ENCODE measurements at regions not wholly inside any gene's neighbourhood (a gene's known extent, or its start where the extent isn't known, plus 50 kb on each side); places are given as distances from the start of the nearest gene placed in this dataset.
"Not testable (repeated sequence)": the region's sequence is repeated elsewhere in the genome, so short reads cannot be mapped to it uniquely, and the experiment has no call there.

DNA sequence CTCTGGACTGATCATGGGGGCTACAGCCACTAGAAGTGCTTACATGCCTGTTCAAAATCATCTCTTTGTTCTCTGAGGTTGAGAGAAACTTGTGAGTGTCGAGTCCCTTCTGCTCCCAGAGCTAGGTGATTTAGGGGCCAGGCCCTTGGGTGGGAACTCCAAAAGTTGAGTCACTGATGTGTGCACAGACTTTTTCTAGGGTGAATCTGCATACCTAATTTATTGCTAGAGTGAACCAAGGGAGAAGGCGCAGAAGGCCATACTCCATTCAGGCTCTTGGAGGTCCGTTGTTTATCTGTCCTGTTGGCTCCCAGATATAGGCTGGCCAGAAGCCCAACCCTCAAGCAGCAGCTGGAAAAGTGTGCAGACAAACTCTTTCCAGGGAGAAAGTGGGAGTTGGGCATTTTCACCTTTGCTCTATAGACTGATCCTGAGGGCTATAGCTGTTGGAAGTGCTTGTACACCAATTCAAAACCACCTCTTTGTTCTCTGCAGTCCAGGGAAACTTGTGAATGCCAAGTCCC, 80.8 kb upstream of the ARX start:
- Histone ChIP-seq H2AFZ (ENCODE audit: low read length) (no peak overlapping the region), H3K9ac (ENCODE audit: low read depth, low read length, poor library complexity) (no peak overlapping the region), H2BK5ac (ENCODE audit: low read length) (no peak overlapping the region), H3K36me3 (replicated peaks in 1 of 2; ENCODE audit: control insufficient read depth in 2 of 2, insufficient read depth in 2 of 2, low read length in 2 of 2) (no peaks in the 10 kb centered on the region), H2BK15ac (ENCODE audit: low read length) (no peak overlapping the region), H3K4me2 (ENCODE audit: insufficient read depth, low read length, poor library complexity, severe bottlenecking) (no peak overlapping the region), H4K8ac (ENCODE audit: low read depth, low read length) (no peak overlapping the region), H2BK12ac (ENCODE audit: low read length) (no peak overlapping the region), H3K23ac (ENCODE audit: low read depth, low read length, poor library complexity) (no peak overlapping the region), H3K27ac (replicated peaks; ENCODE audit: low read length) (no peak overlapping the region), H4K91ac (ENCODE audit: low read depth, low read length, poor library complexity) (no peak overlapping the region), H2AK5ac (ENCODE audit: low read depth, low read length) (no peak overlapping the region), H3K18ac (ENCODE audit: low read length) (no peak overlapping the region), H3K4ac (ENCODE audit: low read length) (no peak overlapping the region), H2BK120ac (ENCODE audit: low read depth, low read length) (no peak overlapping the region), H3K79me1 (ENCODE audit: low read depth, low read length) (no peaks in the 10 kb centered on the region), H3K14ac (ENCODE audit: low read length) (no peak overlapping the region), H3K9me3 (replicated peaks in 1 of 2; ENCODE audit: control insufficient read depth in 2 of 2, insufficient read depth in 1 of 2, low read depth in 1 of 2, low read length in 2 of 2) (no peaks in the 10 kb centered on the region), H3K4me1 (ENCODE audit: control insufficient read depth in 2 of 2, insufficient read depth in 1 of 2, low read depth in 1 of 2, low read length in 2 of 2) (peaks cover 0 to 8% of the 10 kb centered on the region in 2 donors), H3K27me3 (ENCODE audit: control insufficient read depth in 3 of 3, insufficient read depth in 3 of 3, low read depth in 1 of 3, low read length in 3 of 3) (no peaks in the 10 kb centered on the region), H3K4me3 (ENCODE audit: low read length in 2 of 2) (no peak overlapping the region)
- no CpG with 5 or more reads among the region's 3 CpGs for WGBS, 2 donors (ENCODE audit: extremely low coverage in 2 of 2, insufficient read length in 2 of 2, insufficient replicate concordance in 1 of 2)
- no peak for DNase-seq (ENCODE audit: low spot score)

- H3K14ac ChIP-seq (ENCODE audit: low read length); H3K36me3 ChIP-seq (replicated peaks in 1 of 2; ENCODE audit: control insufficient read depth in 2 of 2, insufficient read depth in 2 of 2, low read length in 2 of 2); H3K79me1 ChIP-seq (ENCODE audit: low read depth, low read length); H3K9ac ChIP-seq (ENCODE audit: low read depth, low read length, poor library complexity); H3K27me3 ChIP-seq (ENCODE audit: control insufficient read depth in 3 of 3, insufficient read depth in 3 of 3, low read depth in 1 of 3, low read length in 3 of 3); H2BK12ac ChIP-seq (ENCODE audit: low read length); H3K18ac ChIP-seq (ENCODE audit: low read length); DNase-seq (ENCODE audit: low spot score); H3K4me2 ChIP-seq (ENCODE audit: insufficient read depth, low read length, poor library complexity, severe bottlenecking); H3K27ac ChIP-seq (replicated peaks; ENCODE audit: low read length); H3K4ac ChIP-seq (ENCODE audit: low read length); H4K8ac ChIP-seq (ENCODE audit: low read depth, low read length); H2BK5ac ChIP-seq (ENCODE audit: low read length); H2AK5ac ChIP-seq (ENCODE audit: low read depth, low read length); H4K91ac ChIP-seq (ENCODE audit: low read depth, low read length, poor library complexity); H3K4me3 ChIP-seq (ENCODE audit: low read length in 2 of 2); H2BK120ac ChIP-seq (ENCODE audit: low read depth, low read length); H3K23ac ChIP-seq (ENCODE audit: low read depth, low read length, poor library complexity); H3K9me3 ChIP-seq (replicated peaks in 1 of 2; ENCODE audit: control insufficient read depth in 2 of 2, insufficient read depth in 1 of 2, low read depth in 1 of 2, low read length in 2 of 2); H2BK15ac ChIP-seq (ENCODE audit: low read length); H3K4me1 ChIP-seq (ENCODE audit: control insufficient read depth in 2 of 2, insufficient read depth in 1 of 2, low read depth in 1 of 2, low read length in 2 of 2); H2AFZ ChIP-seq (ENCODE audit: low read length): not testable (repeated sequence)
- no CpG with 5 or more reads among the region's 1 CpG for WGBS, 2 donors (ENCODE audit: extremely low coverage in 2 of 2, insufficient read length in 2 of 2, insufficient replicate concordance in 1 of 2)
Observed at GRCh38 chrX:25091152-25091551, 75.4 kb upstream of the ARX start.

- Histone ChIP-seq H3K4me2 (ENCODE audit: insufficient read depth, low read length, poor library complexity, severe bottlenecking) (no peak overlapping the region), H3K9ac (ENCODE audit: low read depth, low read length, poor library complexity) (no peak overlapping the region), H3K4me3 (ENCODE audit: low read length in 2 of 2) (no peak overlapping the region), H3K23ac (ENCODE audit: low read depth, low read length, poor library complexity) (no peak overlapping the region), H3K36me3 (replicated peaks in 1 of 2; ENCODE audit: control insufficient read depth in 2 of 2, insufficient read depth in 2 of 2, low read length in 2 of 2) (no peaks in the 10 kb centered on the region), H3K79me1 (ENCODE audit: low read depth, low read length) (no peaks in the 10 kb centered on the region), H2AFZ (ENCODE audit: low read length) (no peak overlapping the region), H2AK5ac (ENCODE audit: low read depth, low read length) (no peak overlapping the region), H3K4ac (ENCODE audit: low read length) (no peak overlapping the region), H3K27ac (replicated peaks; ENCODE audit: low read length) (no peak overlapping the region), H3K14ac (ENCODE audit: low read length) (no peak overlapping the region), H3K4me1 (ENCODE audit: control insufficient read depth in 2 of 2, insufficient read depth in 1 of 2, low read depth in 1 of 2, low read length in 2 of 2) (no peaks in the 10 kb centered on the region), H2BK15ac (ENCODE audit: low read length) (no peak overlapping the region), H2BK5ac (ENCODE audit: low read length) (no peak overlapping the region), H3K18ac (ENCODE audit: low read length) (no peak overlapping the region), H2BK120ac (ENCODE audit: low read depth, low read length) (no peak overlapping the region), H2BK12ac (ENCODE audit: low read length) (no peak overlapping the region), H4K8ac (ENCODE audit: low read depth, low read length) (no peak overlapping the region), H3K27me3 (ENCODE audit: control insufficient read depth in 3 of 3, insufficient read depth in 3 of 3, low read depth in 1 of 3, low read length in 3 of 3) (no peaks in the 10 kb centered on the region), H4K91ac (ENCODE audit: low read depth, low read length, poor library complexity) (no peak overlapping the region), H3K9me3 (replicated peaks in 1 of 2; ENCODE audit: control insufficient read depth in 2 of 2, insufficient read depth in 1 of 2, low read depth in 1 of 2, low read length in 2 of 2) (peaks cover 0 to 2% of the 10 kb centered on the region in 2 donors)
- no peak for DNase-seq (ENCODE audit: low spot score)
- WGBS, 2 donors (ENCODE audit: extremely low coverage in 2 of 2, insufficient read length in 2 of 2, insufficient replicate concordance in 1 of 2), result no CpG with 5 or more reads among the region's 1 CpG
Observed at GRCh38 chrX:25084446-25084845, 68.7 kb upstream of the ARX start.

DNA sequence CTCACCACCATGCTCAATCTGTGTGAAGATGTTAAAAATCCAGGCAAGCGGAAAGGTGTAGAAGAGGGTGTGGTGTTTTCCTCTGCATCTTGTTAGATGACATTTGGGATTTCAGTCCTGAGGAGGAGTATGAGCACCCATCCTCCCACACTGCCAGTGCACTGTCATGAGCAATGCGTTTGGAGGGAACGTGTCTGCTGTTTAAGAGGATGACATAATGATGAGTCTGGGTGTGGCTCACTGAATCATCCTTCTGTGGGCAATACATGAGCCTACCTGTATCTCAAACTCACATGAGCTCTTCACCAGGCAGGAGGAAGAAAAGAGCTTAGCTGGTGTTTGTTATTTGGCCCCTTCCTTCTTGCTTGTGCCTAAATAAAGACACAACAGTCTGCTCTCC, 67.9 kb upstream of the ARX start:
- Histone ChIP-seq H2AK5ac (ENCODE audit: low read depth, low read length) (no peak overlapping the region), H3K23ac (ENCODE audit: low read depth, low read length, poor library complexity) (no peak overlapping the region)

More for the DNA sequence above, 67.9 kb upstream of the ARX start:
- no peak for DNase-seq (ENCODE audit: low spot score)
- Histone ChIP-seq H3K4me3 (ENCODE audit: low read length in 2 of 2) (no peak overlapping the region), H3K27ac (replicated peaks; ENCODE audit: low read length) (no peak overlapping the region), H2BK15ac (ENCODE audit: low read length) (no peak overlapping the region), H2BK120ac (ENCODE audit: low read depth, low read length) (no peak overlapping the region), H3K9ac (ENCODE audit: low read depth, low read length, poor library complexity) (no peak overlapping the region), H4K91ac (ENCODE audit: low read depth, low read length, poor library complexity) (no peak overlapping the region), H3K4me2 (ENCODE audit: insufficient read depth, low read length, poor library complexity, severe bottlenecking) (no peak overlapping the region), H2AFZ (ENCODE audit: low read length) (no peak overlapping the region), H2BK5ac (ENCODE audit: low read length) (no peak overlapping the region), H3K9me3 (replicated peaks in 1 of 2; ENCODE audit: control insufficient read depth in 2 of 2, insufficient read depth in 1 of 2, low read depth in 1 of 2, low read length in 2 of 2) (peaks cover 0 to 2% of the 10 kb centered on the region in 2 donors), H3K79me1 (ENCODE audit: low read depth, low read length) (no peaks in the 10 kb centered on the region), H3K4ac (ENCODE audit: low read length) (no peak overlapping the region), H3K4me1 (ENCODE audit: control insufficient read depth in 2 of 2, insufficient read depth in 1 of 2, low read depth in 1 of 2, low read length in 2 of 2) (no peaks in the 10 kb centered on the region), H3K36me3 (replicated peaks in 1 of 2; ENCODE audit: control insufficient read depth in 2 of 2, insufficient read depth in 2 of 2, low read length in 2 of 2) (no peaks in the 10 kb centered on the region), H3K18ac (ENCODE audit: low read length) (no peak overlapping the region), H4K8ac (ENCODE audit: low read depth, low read length) (no peak overlapping the region), H3K27me3 (ENCODE audit: control insufficient read depth in 3 of 3, insufficient read depth in 3 of 3, low read depth in 1 of 3, low read length in 3 of 3) (no peaks in the 10 kb centered on the region), H3K14ac (ENCODE audit: low read length) (no peak overlapping the region), H2BK12ac (ENCODE audit: low read length) (no peak overlapping the region)
- WGBS, 2 donors (ENCODE audit: extremely low coverage in 2 of 2, insufficient read length in 2 of 2, insufficient replicate concordance in 1 of 2), result no CpG with 5 or more reads among the region's 3 CpGs
